ENCODE measurements at regions not wholly inside any gene's neighbourhood (a gene's known extent, or its start where the extent isn't known, plus 50 kb on each side); places are given as distances from the start of the nearest gene placed in this dataset.

DNA sequence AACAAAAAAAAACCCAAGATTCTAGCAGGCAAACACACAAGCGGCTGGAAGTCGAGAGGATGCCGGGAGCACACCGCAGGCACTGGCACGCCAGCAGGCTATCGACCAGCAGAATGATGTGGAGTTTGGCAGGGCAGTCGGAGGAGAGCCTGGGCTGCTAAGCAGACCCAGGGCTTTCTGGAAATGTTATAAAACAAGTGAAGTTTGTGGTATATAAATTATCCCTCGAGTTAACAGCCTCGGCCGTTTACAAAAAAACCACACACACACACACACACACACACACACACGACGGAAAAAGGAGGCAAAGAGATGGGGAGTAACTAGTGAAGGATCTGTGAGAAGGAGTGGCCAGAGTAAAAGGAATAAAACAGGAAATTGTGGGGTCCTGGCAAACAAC, 87.2 kb upstream of the IVNS1ABP start:
- TF ChIP-seq, protein P1, sequence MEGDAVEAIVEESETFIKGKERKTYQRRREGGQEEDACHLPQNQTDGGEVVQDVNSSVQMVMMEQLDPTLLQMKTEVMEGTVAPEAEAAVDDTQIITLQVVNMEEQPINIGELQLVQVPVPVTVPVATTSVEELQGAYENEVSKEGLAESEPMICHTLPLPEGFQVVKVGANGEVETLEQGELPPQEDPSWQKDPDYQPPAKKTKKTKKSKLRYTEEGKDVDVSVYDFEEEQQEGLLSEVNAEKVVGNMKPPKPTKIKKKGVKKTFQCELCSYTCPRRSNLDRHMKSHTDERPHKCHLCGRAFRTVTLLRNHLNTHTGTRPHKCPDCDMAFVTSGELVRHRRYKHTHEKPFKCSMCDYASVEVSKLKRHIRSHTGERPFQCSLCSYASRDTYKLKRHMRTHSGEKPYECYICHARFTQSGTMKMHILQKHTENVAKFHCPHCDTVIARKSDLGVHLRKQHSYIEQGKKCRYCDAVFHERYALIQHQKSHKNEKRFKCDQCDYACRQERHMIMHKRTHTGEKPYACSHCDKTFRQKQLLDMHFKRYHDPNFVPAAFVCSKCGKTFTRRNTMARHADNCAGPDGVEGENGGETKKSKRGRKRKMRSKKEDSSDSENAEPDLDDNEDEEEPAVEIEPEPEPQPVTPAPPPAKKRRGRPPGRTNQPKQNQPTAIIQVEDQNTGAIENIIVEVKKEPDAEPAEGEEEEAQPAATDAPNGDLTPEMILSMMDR (IDR thresholded peaks at IDR 0.05), result no peak
- TF ChIP-seq EP300 (IDR thresholded peaks at IDR 0.05), result no peak

Measured in tibial nerve (tissue), 4 donors.